ENCODE measurements at regions not wholly inside any gene's neighbourhood (a gene's known extent, or its start where the extent isn't known, plus 50 kb on each side); places are given as distances from the start of the nearest gene placed in this dataset.

DNA sequence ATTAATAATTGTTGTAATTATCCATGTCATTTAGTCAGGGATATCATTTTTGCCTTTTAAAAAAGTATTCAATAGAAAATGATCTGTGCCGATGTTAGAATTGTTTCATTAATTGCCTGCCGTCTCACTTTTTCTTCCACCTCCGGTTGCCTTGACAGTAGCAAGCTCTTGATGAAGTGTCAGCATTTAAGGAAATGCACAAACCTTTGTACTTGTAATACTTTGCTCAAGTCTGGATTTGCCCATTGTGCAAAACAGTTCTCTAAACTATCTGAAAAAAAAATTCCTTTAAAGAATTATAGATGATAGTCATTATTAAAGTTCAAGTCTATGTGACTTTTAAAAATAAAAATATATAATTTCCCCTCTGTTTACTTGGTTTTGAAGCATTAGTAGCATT is 619.7 kb downstream of the GATA3 start:
- no peak overlapping the region for H3K27ac ChIP-seq (ENCODE audit: low read depth, low read length)
- H3K9me2 ChIP-seq (ENCODE audit: insufficient read depth) = no peaks in the 10 kb centered on the region
- no peak overlapping the region for H2AFZ ChIP-seq (ENCODE audit: low read depth, low read length, poor library complexity, severe bottlenecking)
- no peak overlapping the region for H3K4me3 ChIP-seq (replicated peaks in 1 of 2; ENCODE audit: low read depth in 1 of 2, low read length in 2 of 2)
- no peaks in the 10 kb centered on the region for H3K4me1 ChIP-seq (ENCODE audit: control insufficient read depth in 1 of 2, insufficient read depth in 2 of 2, low read length in 2 of 2)
- BruUV-seq (replicated peaks) = no TSS peak
- DNase-seq (ENCODE audit: low read depth, low spot score) (no peak), ATAC-seq (no peak)
- H3K4me2 ChIP-seq (ENCODE audit: low read length) = no peak overlapping the region
- no peaks in the 10 kb centered on the region for H3K27me3 ChIP-seq (ENCODE audit: insufficient read depth, low read length)
- H3K9me3 ChIP-seq (ENCODE audit: control insufficient read depth in 1 of 2, insufficient read depth in 1 of 2, low read depth in 1 of 2, low read length in 2 of 2) = peaks cover 5 to 19% of the 10 kb centered on the region in 2 experiments; a peak in 2 of 4 replicates
- H3K9ac ChIP-seq (ENCODE audit: low read length) = no peak overlapping the region
- CTCF ChIA-PET = no interaction called here
- no peaks in the 10 kb centered on the region for H3K36me3 ChIP-seq (ENCODE audit: control insufficient read depth in 1 of 2, insufficient read depth in 2 of 2, low read length in 2 of 2)
- H4K20me1 ChIP-seq (ENCODE audit: insufficient read depth) = no peaks in the 10 kb centered on the region
- POLR2A ChIA-PET = no interaction called here
- no peak for TF ChIP-seq JUND (IDR thresholded peaks at IDR 0.05)
- no peak for TF ChIP-seq ATF3 (IDR thresholded peaks at IDR 0.05)
- no peak for TF ChIP-seq SIN3A (IDR thresholded peaks at IDR 0.05; ENCODE audit: low read depth)
- TF ChIP-seq MAX (IDR thresholded peaks at IDR 0.05) = no peak
- no peak for TF ChIP-seq REST (IDR thresholded peaks at IDR 0.05; ENCODE audit: low read depth)
- no peak for TF ChIP-seq FOSL1 (IDR thresholded peaks at IDR 0.05; ENCODE audit: low read depth)
- no peak for TF ChIP-seq YY1 (IDR thresholded peaks at IDR 0.05; ENCODE audit: extremely low read depth, insufficient replicate concordance, low read depth, low read length)
- TF ChIP-seq EZH2phosphoT487 (IDR thresholded peaks at IDR 0.05; ENCODE audit: borderline replicate concordance) = no peak
- no peak for TF ChIP-seq CTCF (IDR thresholded peaks at IDR 0.05 in 2 of 3, conservative IDR thresholded peaks at IDR 0.05 in 1 of 3; ENCODE audit: borderline replicate concordance in 1 of 3, insufficient read depth in 1 of 3, low read depth in 2 of 3, low read length in 2 of 3)
- TF ChIP-seq POLR2A (IDR thresholded peaks at IDR 0.05; ENCODE audit: borderline replicate concordance, extremely low read depth, insufficient read depth, insufficient read length) = no peak
- no peak for TF ChIP-seq ZNF274 (IDR thresholded peaks at IDR 0.05; ENCODE audit: low read depth, low read length)
- no peak for TF ChIP-seq ZFX (IDR thresholded peaks at IDR 0.05)
- TF ChIP-seq ELF1 (IDR thresholded peaks at IDR 0.05; ENCODE audit: borderline replicate concordance, low read depth) = no peak
- no peak for TF ChIP-seq TCF7L2 (IDR thresholded peaks at IDR 0.05; ENCODE audit: borderline replicate concordance, extremely low read depth, insufficient read depth, insufficient read length)
- H3K79me2 ChIP-seq (ENCODE audit: insufficient read depth, low read length) = no peaks in the 10 kb centered on the region
- RAD21 ChIA-PET (ENCODE audit: low non-redundant PET in 1 of 2, low total read pairs in 2 of 2, uncharacterized antibody in 2 of 2, unreplicated experiment in 2 of 2) = no interaction called here
- intact Hi-C loops (cut with micrococcal nuclease) = no loop called here

All from HCT116 (cell line).